ENCODE measurements at regions not wholly inside any gene's neighbourhood (a gene's known extent, or its start where the extent isn't known, plus 50 kb on each side); places are given as distances from the start of the nearest gene placed in this dataset.

GRCh38 chr17:34865716-34866115, 95.5 kb downstream of the CCT6B start (continued):
- TF ChIP-seq AKNA (CRISPR knock-in tag; IDR thresholded peaks at IDR 0.05; ENCODE audit: borderline replicate concordance) (no peak), ZNF432 (CRISPR knock-in tag; IDR thresholded peaks at IDR 0.05; ENCODE audit: borderline replicate concordance) (no peak), ZFP37 (CRISPR knock-in tag; IDR thresholded peaks at IDR 0.05; ENCODE audit: borderline replicate concordance) (no peak), TMF1 (CRISPR knock-in tag; IDR thresholded peaks at IDR 0.05; ENCODE audit: low read depth) (no peak), HDAC1 (CRISPR knock-in tag; IDR thresholded peaks at IDR 0.05) (no peak)

- Histone ChIP-seq H3K9ac (ENCODE audit: insufficient read depth, low read depth, low read length) (no peak overlapping the region), H3K27me3 (ENCODE audit: control insufficient read depth in 1 of 2, insufficient read depth in 2 of 2, low read length in 2 of 2) (0 out of 5 replicates have a peak, but pooled peaks cover 0 to 3% of the 10 kb centered on the region in 2 experiments), H4K20me1 (ENCODE audit: insufficient read depth, low read length) (no peaks in the 10 kb centered on the region), H3K79me2 (ENCODE audit: insufficient read depth, low read length) (no peaks in the 10 kb centered on the region), H3K4me2 (ENCODE audit: low read depth, low read length) (no peak overlapping the region), H3K4me3 (replicated peaks in 1 of 3; ENCODE audit: insufficient read depth in 1 of 3, low read depth in 2 of 3, low read length in 3 of 3) (no peak overlapping the region), H3K36me3 (replicated peaks in 1 of 2; ENCODE audit: control insufficient read depth in 1 of 2, insufficient read depth in 2 of 2, low read length in 2 of 2) (no peaks in the 10 kb centered on the region), H3K27ac (ENCODE audit: extremely low read length, insufficient read depth, low read length) (no peak overlapping the region), H2AFZ (ENCODE audit: low read length) (no peak overlapping the region), H3K4me1 (ENCODE audit: insufficient read depth, low read length) (no peaks in the 10 kb centered on the region), H3K9me3 (ENCODE audit: low read length) (no peaks in the 10 kb centered on the region)
- 0% methylated on average over 1 of the region's 5 CpGs for WGBS (ENCODE audit: low lambda C conversion rate)
- in situ Hi-C loops (cut with HindIII; ENCODE audit: extremely low pct_ligation_motif_present, low pct_unique_long_range_greater_than_20kb) = no loop called here
- intact Hi-C loops (cut with micrococcal nuclease; ENCODE audit: unreplicated experiment) = no loop called here
- FAIRE-seq (no peak), DNase-seq (ENCODE audit: low spot score) (no peak), ATAC-seq (no peak)
- BruUV-seq (replicated peaks) = no TSS peak
- ChIA-PET POLR2A (no interaction called here), CTCF (ENCODE audit: low intra/inter-chr PET ratio, low total read pairs) (no interaction called here)
- TF ChIP-seq TRIM24 (CRISPR knock-in tag; IDR thresholded peaks at IDR 0.05) = no peak
- no peak for TF ChIP-seq KLF15 (CRISPR knock-in tag; IDR thresholded peaks at IDR 0.05; ENCODE audit: borderline replicate concordance)
- TF ChIP-seq HHEX (CRISPR knock-in tag; IDR thresholded peaks at IDR 0.05) = no peak
- TF ChIP-seq PAF1 (CRISPR knock-in tag; IDR thresholded peaks at IDR 0.05) = no peak
- no peak for TF ChIP-seq EEA1 (CRISPR knock-in tag; IDR thresholded peaks at IDR 0.05; ENCODE audit: borderline replicate concordance)
- TF ChIP-seq ZNF850 (CRISPR knock-in tag; conservative IDR thresholded peaks at IDR 0.05) = no peak
- no peak for TF ChIP-seq PBX2 (CRISPR knock-in tag; IDR thresholded peaks at IDR 0.05)
- TF ChIP-seq ZNF30 (CRISPR knock-in tag; IDR thresholded peaks at IDR 0.05) = no peak
Observed at GRCh38 chr17:34862384-34862783, 98.9 kb downstream of the CCT6B start.
